GM12801 (cell line): ENCODE measurements at regions not wholly inside any gene's neighbourhood (a gene's known extent, or its start where the extent isn't known, plus 50 kb on each side); places are given as distances from the start of the nearest gene placed in this dataset.

Experiments used
- CTCF ChIP-seq: IDR thresholded peaks from one replicate; pipeline ENCODE4 v1.5.1; 2011; ENCODE audit warnings: control low read depth; ENCODE audit not compliant: insufficient read length; ENCODE audit errors: extremely low read depth

DNA sequence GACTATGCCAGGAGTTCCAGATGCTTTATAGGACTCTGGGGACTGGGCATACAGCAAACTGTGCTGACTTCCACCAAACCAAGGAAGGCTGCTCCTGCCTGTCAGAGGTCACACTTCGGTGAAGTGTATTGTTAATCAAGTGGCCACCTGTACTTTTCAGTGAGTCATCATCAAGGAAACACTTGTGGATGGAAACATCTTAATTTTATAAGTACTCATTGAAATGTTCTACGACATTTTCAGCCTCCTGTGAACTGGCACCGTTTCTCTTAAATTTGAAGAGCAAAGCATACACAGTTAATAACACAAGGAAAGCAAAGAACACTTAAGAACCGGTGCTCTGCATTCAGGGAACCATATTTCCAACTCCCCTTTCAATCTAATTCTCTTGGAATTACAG, 801.7 kb upstream of the DPPA4 start:
- TF ChIP-seq CTCF: no peak

GRCh38 chr3:110139821-110140220, 802.5 kb upstream of the DPPA4 start:
- no peak for TF ChIP-seq CTCF

GRCh38 chr3:110149763-110150162, 812.4 kb upstream of the DPPA4 start:
- TF ChIP-seq CTCF: no peak

DNA sequence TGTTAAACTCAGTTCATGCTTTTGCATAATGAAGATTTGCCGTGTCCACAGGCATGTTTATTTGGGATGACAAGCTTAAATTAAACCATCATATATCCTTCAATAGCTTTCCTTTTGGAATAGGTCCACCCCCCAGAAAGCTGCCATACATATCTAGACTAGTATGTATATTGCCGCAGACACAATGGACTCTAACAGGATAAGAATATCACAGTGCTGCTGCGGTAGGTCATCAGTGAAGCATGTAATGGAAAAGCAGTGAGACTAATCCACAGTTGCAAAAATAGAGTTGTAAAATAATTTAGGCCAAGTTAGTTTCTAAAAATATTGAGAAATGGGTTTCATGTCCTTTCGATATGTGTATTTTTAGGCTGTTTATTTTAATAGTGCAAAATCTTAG, 819.9 kb upstream of the DPPA4 start:
- no peak for TF ChIP-seq CTCF

DNA sequence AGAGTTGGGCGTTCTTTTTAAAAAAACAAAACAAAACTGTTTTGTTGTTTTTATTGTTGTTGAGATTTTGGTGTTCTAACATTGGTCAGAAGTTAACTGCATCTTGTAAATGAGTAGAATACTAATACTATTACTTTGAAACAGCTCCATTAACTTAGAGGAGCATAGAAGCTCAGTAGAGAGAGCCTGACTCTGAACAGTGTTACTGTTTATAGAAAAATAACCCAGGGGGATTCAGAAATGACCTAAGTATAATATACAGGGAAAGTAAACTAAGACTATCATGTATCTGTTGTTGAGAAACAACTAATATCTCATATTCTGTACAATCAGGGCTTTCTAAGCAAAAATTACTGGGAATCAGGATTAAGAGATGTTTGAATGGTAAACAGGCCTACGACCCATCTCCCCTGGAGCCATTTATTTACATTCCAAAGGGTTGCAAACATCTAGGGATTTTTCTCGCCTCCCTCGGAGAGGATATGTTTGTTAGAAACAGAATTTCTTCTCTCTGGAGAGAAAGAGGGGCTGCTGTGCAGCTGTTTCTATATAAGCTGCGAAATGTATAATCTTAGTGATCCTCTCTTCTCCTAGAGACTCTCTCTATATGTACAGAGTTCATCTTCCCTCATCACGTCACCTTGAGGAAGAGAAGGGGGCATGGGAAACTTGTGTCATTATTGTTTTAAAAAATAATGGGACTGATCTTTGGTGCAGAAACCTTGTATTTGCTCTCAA, 827.5 kb upstream of the DPPA4 start:
- TF ChIP-seq CTCF: no peak

DNA sequence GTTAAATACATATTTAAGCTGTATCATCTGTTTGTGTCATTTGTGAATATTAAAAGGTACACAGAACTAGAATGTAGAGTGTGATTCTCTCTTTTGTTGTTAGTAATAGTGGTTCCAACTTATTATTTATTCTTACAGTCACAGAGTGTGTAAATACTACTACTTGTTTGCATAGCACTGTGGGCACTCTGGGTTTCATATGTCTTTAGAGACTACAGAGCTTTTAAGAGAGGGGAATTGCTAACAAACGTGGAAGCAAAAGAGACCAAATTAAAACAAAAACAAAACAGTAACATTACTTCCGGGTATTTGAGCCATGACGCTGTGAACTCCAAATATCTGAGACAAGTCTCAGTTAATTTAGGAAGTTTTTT, 828.0 kb upstream of the DPPA4 start:
- TF ChIP-seq CTCF: no peak

GRCh38 chr3:110165753-110166152, 828.4 kb upstream of the DPPA4 start:
- no peak for TF ChIP-seq CTCF
